Esophagus squamous epithelium (tissue), 5 donors: ENCODE measurements at regions not wholly inside any gene's neighbourhood (a gene's known extent, or its start where the extent isn't known, plus 50 kb on each side); places are given as distances from the start of the nearest gene placed in this dataset.

Experiments used
- DNase-seq: peaks from one replicate; lab custom pipeline; 2025; lab: John Stamatoyannopoulos, UW
- H3K27ac ChIP-seq, 4 donors: fragments of 200-600 bp; sonication (generic); one replicate each; pipeline ENCODE4 v1.5.1; 2016 to 2019; ENCODE audit warnings: mild to moderate bottlenecking in 1 of 4
- H3K27me3 ChIP-seq, 4 donors: fragments of 200-600 bp; sonication (generic); 1 replicate in 3 of 4; 2 replicates in 1 of 4; pipeline versions ENCODE4 v1.5.1 to v1.6.0; 2017 to 2021; ENCODE audit warnings: antibody characterized with exemption in 1 of 4
- H3K36me3 ChIP-seq, 3 donors: fragments of 200-600 bp; sonication (generic); one replicate each; pipeline ENCODE4 v1.5.1; 2016 to 2019
- H3K4me1 ChIP-seq, 3 donors: fragments of 200-600 bp; sonication (generic); one replicate each; pipeline ENCODE4 v1.5.1; 2017 to 2019
- H3K4me3 ChIP-seq, 4 donors: fragments of 200-600 bp; sonication (generic); 1 replicate in 3 of 4; 2 replicates in 1 of 4; pipeline ENCODE4 v1.5.1; 2016 to 2019; ENCODE audit warnings: mild to moderate bottlenecking in 2 of 4, moderate library complexity in 1 of 4
- H3K9me3 ChIP-seq, 3 donors: fragments of 200-600 bp; sonication (generic); one replicate each; pipeline ENCODE4 v1.5.1; 2016 to 2019
- POLR2A ChIP-seq, 4 donors: fragments of 450-650 bp; IDR thresholded peaks; one replicate each; pipeline ENCODE4 v1.6.1; 2017; ENCODE audit warnings: antibody characterized with exemption in 4 of 4, mild to moderate bottlenecking in 4 of 4, moderate library complexity in 3 of 4
- WGBS, 2 donors: methylation state at CpG; one replicate each; pipeline ENCODE4 v1.1.5; 2018; 5-methylcytosine and 5-hydroxymethylcytosine counted together
- intact Hi-C: fragments of 100-400 bp; cut with DNase I; formaldehyde crosslinking; loops from one replicate; pipeline ENCODE4 v1.15.0; 2022
- TF ChIP-seq, protein P1 (sequence below), 6 experiments: fragments of 450-650 bp in 4 of 6; fragments of 200-600 bp in 2 of 6; sonication (generic) in 2 of 6; IDR thresholded peaks; one replicate each; pipeline ENCODE4 v1.5.1; 2016 to 2019; ENCODE audit warnings: antibody characterized with exemption in 6 of 6, mild to moderate bottlenecking in 4 of 6, moderate library complexity in 4 of 6
- donor health status: DM: yes; HTN: yes; CAD: no.

DNA sequence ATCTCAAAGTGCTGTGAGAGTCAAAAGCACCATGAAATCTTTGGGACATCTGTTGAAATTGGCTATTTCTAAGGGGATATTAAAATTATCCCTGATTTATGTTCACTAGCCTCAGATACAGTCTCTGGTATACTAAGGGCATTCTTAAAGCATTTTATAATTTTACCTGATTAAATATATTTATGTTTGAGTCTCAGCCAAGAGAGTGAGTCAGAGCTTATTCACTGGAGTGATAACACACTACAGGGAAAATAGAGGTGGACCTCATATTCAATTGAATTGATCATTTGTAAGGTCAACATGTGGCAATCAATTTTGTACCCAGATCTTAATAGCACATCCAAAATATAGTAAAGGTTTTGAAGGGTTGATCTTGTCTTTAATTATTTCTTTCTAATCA is 733.6 kb downstream of the EPHA3 start:
- H3K27me3 ChIP-seq = no peaks in the 10 kb centered on the region
- H3K4me3 ChIP-seq = no peak overlapping the region
- H3K9me3 ChIP-seq = no peaks in the 10 kb centered on the region
- TF ChIP-seq POLR2A (IDR thresholded peaks at IDR 0.05) = no peak
- TF ChIP-seq, protein P1, sequence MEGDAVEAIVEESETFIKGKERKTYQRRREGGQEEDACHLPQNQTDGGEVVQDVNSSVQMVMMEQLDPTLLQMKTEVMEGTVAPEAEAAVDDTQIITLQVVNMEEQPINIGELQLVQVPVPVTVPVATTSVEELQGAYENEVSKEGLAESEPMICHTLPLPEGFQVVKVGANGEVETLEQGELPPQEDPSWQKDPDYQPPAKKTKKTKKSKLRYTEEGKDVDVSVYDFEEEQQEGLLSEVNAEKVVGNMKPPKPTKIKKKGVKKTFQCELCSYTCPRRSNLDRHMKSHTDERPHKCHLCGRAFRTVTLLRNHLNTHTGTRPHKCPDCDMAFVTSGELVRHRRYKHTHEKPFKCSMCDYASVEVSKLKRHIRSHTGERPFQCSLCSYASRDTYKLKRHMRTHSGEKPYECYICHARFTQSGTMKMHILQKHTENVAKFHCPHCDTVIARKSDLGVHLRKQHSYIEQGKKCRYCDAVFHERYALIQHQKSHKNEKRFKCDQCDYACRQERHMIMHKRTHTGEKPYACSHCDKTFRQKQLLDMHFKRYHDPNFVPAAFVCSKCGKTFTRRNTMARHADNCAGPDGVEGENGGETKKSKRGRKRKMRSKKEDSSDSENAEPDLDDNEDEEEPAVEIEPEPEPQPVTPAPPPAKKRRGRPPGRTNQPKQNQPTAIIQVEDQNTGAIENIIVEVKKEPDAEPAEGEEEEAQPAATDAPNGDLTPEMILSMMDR (IDR thresholded peaks at IDR 0.05) = no peak
- no peak for DNase-seq
- H3K36me3 ChIP-seq = no peaks in the 10 kb centered on the region
- intact Hi-C loops = no loop called here
- H3K4me1 ChIP-seq = no peaks in the 10 kb centered on the region
- no peak overlapping the region for H3K27ac ChIP-seq

DNA sequence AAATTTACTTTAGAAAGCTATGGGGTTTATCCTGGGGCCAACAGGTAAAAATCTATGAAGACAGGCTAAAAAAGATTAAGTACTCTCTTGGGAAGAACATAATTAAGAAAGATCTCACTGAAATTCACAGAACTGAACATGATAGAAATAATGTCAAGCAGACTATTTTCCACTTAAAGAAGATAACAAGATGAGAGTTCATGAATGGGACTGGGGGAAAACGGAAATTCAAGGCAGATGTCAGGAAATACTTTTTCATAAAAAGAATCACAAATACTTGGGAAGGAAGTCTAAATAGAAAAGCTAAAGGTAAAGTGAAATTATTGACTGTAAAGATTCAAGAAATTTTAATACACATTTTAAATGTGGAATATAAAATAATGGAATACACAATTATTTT is 737.6 kb downstream of the EPHA3 start:
- H3K9me3 ChIP-seq = no peaks in the 10 kb centered on the region
- H3K27ac ChIP-seq = no peak overlapping the region
- no peaks in the 10 kb centered on the region for H3K4me1 ChIP-seq
- TF ChIP-seq, protein P1 (IDR thresholded peaks at IDR 0.05) = no peak
- TF ChIP-seq POLR2A (IDR thresholded peaks at IDR 0.05) = no peak
- no peak for DNase-seq
- H3K36me3 ChIP-seq = no peaks in the 10 kb centered on the region
- 52 to 55% methylated on average over 1 of the region's 1 CpG for WGBS, 2 donors
- no peak overlapping the region for H3K4me3 ChIP-seq
- intact Hi-C loops = no loop called here
- H3K27me3 ChIP-seq = no peaks in the 10 kb centered on the region

DNA sequence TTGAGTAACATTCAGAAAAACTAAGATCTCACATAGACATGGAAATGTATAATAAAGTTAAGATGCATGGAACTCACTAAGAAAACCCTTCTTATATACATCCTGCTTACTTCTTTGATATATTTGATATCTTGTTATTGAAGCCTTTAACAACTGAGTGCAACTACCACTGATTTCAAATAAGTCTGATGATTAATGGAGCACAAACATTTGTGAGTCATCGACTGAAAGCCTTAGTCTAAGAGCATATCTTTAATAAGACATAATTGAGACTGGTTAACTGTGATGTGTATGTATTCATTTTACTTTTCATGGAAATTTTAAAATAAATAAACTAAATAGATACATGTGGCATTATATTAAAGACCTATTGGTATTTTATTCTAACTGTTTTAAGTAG is 740.5 kb downstream of the EPHA3 start:
- Histone ChIP-seq H3K36me3 (no peaks in the 10 kb centered on the region), H3K27ac (no peak overlapping the region), H3K4me1 (no peaks in the 10 kb centered on the region), H3K4me3 (no peak overlapping the region), H3K9me3 (no peaks in the 10 kb centered on the region), H3K27me3 (no peaks in the 10 kb centered on the region)
- no peak for DNase-seq
- intact Hi-C loops = no loop called here
- WGBS, 2 donors = 53 to 60% methylated on average over 1 of the region's 1 CpG
- TF ChIP-seq POLR2A (IDR thresholded peaks at IDR 0.05) = no peak
- TF ChIP-seq, protein P1 (IDR thresholded peaks at IDR 0.05) = no peak

DNA sequence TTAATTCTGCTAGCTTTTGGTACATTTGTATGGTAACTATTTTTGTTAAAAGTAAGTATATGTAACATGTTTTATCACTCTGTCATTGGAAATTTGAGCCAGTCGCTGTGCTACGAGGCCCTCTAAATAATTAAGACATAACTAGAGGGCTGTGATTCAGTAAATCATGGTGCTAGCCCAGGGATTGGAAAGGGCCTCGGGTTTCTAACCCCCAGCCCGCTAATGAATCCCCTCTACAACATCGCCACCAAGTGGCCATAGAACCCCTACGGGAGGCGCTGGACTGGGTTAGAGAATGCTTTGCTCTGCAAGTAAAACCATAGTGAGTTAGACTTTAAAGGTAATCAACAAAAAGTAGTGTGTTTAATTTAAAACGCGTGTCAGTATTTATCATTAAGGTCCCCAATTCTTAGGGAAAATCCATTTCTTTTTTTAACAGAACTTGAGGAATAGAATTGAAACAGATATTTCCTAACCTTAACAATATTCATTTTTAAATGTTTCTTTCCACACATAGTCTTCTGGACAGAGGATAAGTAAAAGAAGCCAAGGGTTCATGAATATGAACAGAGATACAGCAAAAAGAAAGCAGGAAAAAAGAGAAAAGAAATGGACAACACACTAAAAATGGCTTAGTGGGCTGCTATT is 744.7 kb downstream of the EPHA3 start:
- H3K4me3 ChIP-seq = no peak overlapping the region
- no peak for TF ChIP-seq POLR2A (IDR thresholded peaks at IDR 0.05)
- TF ChIP-seq, protein P1 (IDR thresholded peaks at IDR 0.05) = no peak
- intact Hi-C loops = no loop called here
- no peaks in the 10 kb centered on the region for H3K9me3 ChIP-seq
- no peak overlapping the region for H3K27ac ChIP-seq
- H3K27me3 ChIP-seq = no peaks in the 10 kb centered on the region
- H3K4me1 ChIP-seq = no peaks in the 10 kb centered on the region
- WGBS, 2 donors = 18 to 21% methylated on average over 9 of the region's 9 CpGs
- DNase-seq = no peak
- no peaks in the 10 kb centered on the region for H3K36me3 ChIP-seq

DNA sequence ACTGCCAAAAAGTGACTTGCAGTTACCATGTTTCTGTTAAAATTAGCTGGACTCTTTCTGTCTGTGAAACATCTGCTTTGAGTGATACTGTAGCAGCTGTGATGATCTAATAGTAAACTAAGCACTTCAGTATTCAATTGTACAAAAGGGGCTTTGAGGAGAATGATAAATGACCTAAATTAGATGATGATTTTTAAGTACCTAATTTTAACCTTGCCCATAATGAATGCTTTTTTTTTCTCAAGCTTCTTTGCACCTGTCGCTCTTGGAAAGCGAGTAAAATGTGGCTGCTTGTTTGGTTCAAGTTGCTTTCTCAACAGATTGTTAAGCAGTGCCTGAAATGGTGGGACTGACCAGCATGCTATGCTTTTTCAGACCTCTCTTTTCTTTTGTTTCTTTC is 752.3 kb downstream of the EPHA3 start:
- no peak for DNase-seq
- intact Hi-C loops = no loop called here
- TF ChIP-seq POLR2A (IDR thresholded peaks at IDR 0.05) = no peak
- TF ChIP-seq, protein P1 (IDR thresholded peaks at IDR 0.05) = no peak
- WGBS, 2 donors = 64 to 80% methylated on average over 2 of the region's 2 CpGs
- H3K36me3 ChIP-seq = no peaks in the 10 kb centered on the region
- no peaks in the 10 kb centered on the region for H3K27me3 ChIP-seq
- H3K9me3 ChIP-seq = no peaks in the 10 kb centered on the region
- no peak overlapping the region for H3K27ac ChIP-seq
- H3K4me3 ChIP-seq = no peak overlapping the region
- no peaks in the 10 kb centered on the region for H3K4me1 ChIP-seq
